NCI-H2196 treated with DMSO at 0.1 percent for 48 hours (cell line): ENCODE measurements at regions not wholly inside any gene's neighbourhood (a gene's known extent, or its start where the extent isn't known, plus 50 kb on each side); places are given as distances from the start of the nearest gene placed in this dataset.
"Not testable (repeated sequence)": the region's sequence is repeated elsewhere in the genome, so short reads cannot be mapped to it uniquely, and the experiment has no call there.

Experiments used
- DNase-seq: peaks from one replicate; lab custom pipeline; 2025; ENCODE audit not compliant: unreplicated experiment; lab: John Stamatoyannopoulos, UW

DNA sequence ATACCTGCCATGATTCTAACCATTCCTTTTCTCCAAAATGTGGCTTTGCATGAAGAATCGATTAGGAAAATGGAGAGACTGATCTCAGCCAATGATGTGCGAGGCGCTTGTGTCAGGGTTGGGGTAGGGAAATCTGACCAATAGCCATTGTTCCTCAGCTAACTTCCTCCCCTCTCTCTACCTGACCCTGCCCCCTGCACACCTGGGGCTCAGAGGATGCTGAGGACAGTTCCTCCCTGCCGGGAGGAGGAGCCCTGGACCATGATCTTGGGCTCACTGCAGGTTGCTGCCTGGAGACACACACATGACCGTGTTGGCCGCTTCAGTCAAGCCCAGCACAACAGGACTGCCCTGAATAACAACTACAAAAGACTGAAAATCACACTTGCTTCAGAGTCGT, 119.8 kb upstream of the SFSWAP start:
- no peak for DNase-seq

DNA sequence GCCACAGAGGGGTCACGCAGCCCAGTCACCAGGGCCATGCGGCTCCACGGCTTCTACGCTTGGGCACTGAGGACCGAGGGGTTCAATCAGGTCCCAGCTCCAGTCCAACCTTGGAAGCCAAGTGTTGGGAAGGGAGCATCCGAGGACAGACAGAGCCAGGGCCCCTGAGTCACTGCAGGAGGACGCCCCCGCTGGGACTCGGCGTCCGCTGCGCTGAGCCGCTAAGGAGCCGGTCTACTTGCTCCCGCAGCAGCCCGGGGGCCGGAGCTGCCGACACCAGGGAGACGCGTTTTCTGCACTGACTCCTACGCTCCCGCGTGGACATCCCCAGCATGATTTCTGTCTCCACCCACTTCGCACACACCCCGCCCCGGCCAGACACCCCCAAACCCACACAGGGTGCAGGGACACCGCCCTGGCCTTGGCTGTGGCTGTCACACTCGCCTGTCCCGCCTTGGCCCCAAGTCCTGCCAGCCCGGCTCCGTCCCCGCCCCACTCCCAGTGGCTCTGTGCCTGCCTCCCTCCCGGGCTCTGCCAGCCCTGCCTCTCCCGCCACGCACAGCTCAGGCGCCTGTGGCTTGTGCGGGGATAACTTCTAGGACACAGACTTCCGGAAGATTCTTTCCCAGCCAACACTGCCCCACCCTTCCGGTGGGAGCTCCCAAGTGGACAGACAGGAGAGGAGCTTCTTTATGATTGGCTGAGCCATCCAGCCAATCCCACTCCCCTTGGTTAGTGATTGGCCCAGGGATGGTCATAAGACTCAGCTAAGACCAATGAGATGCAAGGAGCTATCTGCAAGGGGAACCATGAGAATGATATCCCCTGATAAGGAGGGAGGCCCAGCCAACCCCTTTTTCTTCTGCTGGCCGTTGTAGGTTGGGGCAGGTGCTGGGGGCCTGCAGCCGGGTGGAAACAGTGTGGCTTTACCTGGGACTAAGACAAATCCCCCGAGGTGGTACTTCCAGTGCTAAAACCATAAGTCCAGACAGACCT, 118.9 kb upstream of the SFSWAP start:
- no peak for DNase-seq

DNA sequence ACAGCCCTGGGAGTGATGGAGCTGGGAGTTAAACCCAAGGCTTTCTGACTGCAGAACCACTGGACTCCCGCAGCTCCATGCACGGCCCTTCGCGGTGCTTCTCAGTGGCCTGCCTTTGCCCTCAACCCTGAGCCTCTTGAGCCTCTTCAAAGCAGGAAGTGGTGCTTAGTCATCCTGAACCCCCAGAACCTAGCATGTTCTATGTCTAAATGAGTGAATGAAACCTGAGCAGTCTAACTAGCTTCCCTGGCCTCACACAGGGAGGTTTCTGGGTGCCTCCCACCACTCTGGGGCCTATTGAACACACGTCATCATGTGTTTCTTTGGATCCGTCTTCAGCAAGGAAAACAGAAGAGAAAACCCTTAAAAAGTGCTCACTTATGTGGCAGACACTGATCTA, 117.9 kb upstream of the SFSWAP start:
- no peak for DNase-seq

DNA sequence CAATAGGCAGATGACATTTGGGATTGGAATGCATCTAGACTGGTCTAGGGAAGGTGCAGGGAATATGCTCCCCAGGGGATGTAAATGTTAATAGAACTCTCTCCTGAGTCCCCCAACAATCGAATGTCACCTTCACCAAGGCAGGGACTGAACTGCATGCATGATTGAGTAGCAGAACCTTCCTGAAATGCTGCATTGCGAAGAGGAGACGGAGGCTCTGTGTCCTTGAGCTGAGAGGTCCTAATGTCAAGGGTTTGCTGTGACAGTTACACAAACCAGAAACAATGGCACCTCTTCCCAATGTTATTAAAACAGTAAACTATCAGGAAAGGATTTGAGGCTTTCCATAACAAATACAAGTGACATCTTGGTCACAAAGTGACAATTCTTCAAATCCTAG, 117.5 kb upstream of the SFSWAP start:
- DNase-seq, result no peak

DNA sequence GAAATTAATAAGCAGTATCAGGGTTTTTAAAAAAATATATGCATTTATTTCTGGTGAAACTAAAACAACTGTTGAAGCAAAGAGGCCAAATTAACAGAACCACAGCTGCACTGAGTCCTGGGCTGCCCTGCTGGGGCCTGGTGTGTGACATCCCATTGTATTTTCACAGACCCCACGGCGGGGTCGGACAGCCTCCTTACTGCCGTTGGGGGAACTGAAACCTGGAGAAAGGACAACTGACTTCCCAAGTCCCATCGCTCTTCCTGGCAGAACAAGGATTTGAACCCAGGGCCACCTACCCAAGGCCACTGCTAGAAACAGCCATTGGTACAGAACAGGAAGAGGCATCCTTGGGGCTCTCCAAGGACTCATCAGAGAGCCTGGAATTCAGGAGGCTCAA, 114.8 kb upstream of the SFSWAP start:
- no peak for DNase-seq

DNA sequence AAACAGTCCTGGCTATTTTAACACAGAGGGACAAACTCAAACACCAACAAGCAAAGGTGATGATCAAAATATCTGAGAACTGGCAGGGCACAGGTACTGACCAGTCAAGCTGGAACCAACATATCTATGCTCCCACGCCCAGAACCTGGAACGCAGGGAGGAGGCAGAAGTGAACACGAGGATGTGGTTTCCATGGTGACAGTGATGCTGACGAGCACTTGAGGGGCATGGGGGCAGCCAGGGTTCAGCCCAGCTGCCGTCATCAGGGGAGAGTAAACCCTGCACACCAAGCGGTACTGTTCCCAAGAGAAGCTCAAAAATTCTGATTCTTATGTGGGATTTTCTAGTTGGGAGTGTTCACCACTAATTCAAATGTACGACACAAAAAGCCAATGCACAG, 113.6 kb upstream of the SFSWAP start:
- no peak for DNase-seq

DNA sequence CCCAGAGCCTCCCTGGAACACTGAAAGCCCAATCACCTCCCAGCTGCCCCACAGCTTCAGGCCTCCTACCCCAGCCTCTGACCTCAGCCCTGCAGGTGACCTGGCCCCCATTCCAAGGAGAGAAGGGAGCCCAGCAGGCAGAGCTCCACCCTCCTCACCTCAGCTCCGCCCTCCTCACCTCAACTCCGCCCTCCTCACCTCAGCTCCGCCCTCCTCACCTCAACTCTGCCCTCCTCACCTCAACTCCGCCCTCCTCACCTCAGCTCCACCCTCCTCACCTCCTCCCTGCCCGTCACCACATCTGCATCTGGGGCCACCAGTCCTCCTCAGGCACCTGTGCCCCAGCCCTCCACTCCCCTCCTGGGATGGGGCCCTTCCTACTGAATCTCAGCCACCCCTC, 112.2 kb upstream of the SFSWAP start:
- DNase-seq, result no peak

DNA sequence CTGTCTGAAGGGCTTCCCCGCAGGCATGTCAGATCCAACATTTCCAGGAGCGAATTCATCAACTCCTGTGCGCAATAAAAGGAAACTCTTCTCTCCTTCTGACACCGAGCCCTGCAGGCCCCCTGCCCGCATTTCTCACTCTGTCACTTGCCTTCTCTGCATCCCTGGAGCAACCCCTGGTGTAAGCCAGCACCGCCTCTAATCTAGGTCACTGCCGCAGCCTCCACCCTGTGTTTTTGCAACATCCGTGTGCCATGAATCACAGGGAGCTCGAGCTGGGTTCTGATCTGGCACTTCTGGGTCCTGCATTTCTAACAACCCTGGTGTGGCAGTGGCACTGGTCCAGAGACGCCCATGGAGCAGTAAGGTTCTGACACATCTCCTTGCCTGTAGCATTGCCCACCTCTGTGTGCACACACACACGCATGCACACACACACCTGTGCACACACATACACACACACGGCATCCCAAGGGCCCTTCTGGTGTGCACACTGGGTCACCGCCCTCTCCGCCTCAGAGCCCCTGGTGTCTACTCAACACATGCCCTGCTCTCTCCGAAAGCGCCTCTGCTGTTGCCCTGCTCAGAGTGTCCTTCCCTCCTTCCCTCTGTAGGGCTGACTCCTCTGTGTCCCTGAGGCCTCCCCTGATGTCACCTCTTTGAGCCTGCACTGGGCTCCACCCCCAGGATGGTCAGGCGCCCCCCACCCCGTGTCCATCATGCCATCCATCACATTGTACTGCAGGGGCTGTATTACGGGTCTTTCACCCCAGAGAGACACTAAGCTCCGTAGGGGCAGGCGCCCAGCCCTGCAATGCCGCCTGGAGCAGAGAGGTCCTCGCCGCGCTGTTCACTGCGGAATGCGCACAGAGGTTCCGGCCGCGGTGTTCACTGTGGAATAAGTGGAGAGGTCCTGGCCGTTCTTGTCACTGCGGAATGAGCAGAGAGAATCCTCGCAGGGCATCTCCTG, 111.4 kb upstream of the SFSWAP start:
- no peak for DNase-seq

DNA sequence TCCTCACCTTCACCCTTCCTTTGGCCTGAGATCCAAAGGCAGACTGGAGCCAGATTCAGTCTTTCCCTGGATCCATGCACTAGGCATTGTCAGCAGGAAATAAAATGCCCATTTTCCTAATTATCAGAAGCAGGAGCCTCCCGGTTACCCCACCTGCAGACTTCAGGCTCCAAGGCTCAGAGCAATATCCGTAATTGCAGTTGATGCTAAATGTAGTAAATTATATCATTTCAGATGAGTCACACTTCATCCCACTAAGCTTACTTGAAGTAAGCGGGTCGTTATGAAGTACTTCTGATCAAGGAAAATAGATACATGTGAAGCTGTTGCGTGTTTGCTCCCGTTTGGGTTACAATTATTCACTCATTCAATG, 110.7 kb upstream of the SFSWAP start:
- no peak for DNase-seq

DNA sequence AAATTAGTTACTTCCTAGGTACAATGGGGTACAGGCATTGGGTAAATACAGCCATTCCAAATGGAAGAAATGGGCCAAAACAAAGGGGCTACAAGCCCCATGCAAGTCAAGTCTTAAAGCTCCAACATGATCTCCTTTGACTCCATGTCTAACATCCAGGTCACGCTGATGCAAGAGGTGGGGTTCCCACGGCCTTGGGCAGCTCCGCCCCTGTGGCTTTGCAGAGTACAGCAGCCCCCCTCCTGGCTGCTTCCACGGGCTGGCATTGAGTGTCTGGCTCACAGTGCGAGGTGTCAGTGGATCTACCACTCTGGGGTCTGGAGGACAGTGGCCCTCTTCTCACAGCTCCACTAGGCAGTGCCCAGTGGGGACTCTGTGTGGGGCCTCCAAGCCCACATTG, 109.4 kb upstream of the SFSWAP start:
- DNase-seq, result not testable (repeated sequence)

DNA sequence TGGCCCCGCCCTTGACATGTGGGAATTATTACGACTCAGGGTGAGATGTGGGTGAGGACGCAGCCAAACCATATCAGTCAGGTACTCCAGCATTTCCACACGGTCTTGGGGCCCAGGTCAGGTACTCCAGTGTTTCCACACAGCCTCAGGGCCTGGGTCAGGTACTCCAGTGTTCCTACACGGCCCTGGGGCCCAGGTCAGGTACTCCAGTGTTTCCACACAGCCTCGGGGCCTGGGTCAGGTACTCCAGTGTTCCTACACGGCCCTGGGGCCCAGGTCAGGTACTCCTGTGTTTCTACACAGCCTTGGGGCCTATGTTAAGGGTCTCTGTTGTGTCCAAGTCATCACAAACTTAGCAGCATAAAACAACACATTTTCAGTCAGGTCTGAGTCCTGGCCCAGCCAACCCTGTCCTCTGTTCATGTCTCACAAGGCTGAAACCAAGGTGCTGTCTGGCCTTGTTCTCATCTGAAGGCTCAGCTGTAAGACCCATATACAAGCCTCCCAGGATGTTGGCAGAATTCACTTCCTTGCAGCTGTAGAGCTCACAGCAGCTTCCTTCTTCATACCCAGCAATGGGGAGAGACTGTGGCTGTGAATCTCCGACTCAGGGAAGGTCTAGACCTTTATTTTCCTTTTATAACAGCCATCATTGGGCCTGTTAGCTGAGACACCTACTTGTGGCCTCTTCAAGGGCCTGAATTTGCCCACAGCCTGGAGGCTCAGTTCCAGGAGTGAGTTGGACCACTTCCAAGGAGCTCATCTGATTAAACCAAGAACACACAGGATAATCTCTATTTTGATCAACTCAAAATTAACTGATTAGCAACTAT, 107.6 kb upstream of the SFSWAP start:
- peak; percentile 4 for DNase-seq

DNA sequence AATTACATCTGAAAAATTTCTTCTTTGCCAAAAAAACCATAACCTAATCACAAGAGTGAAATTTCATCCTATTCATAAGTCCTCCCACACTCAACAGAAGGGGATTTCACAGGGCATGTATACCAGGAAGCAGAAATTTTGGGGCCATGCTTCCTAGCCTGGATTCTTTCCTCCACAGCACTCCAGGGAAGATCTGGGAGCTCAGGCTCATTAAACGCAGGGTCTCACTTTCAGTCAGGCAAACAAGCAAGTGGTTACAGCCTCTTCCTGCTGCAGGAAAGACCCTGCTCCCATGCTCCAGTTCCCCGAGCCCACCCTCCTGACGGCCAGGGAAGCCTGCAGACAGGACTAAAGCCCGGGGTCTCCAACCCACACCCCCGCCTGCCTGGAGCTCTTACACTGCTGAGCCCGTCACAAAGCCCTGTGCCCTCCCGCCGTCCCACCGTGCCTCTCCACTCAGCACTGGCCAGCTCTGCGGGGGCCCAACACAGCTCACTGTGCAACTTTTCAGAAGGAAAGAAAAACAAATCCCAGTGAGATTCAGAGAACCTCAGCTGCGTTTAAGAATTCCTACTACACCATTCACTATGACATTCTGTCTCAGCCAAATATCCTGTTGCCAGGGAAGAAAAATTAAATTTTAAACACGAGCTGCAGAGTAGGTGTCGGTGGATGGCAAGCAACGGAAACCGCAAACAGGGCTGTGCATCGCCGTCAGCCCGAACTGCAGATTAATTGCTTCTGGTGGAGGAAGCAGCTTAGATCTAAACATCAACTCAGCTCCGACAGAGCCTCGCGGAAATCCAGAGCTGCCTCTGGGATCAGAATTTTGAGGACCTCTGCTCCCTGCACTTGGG, 106.7 kb upstream of the SFSWAP start:
- DNase-seq, result no peak

DNA sequence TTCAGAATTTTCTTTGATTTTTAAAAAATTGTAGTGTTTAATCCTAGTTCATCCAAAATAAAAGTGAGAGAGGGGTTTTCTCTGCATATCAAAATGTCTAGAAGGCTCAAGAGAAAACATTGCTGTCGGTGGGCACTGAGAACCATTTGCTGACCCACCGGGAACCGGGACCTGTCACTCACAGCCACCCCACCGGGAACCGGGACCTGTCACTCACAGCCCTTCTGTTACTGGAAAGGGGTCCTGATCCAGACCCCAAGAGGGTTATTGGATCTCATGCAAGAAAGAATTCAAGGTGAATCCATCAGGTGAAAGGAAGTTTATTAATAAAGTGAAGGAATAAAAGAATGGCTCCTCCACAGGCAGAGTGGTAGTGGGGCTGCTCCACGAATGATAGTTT, 106.0 kb upstream of the SFSWAP start:
- no peak for DNase-seq

DNA sequence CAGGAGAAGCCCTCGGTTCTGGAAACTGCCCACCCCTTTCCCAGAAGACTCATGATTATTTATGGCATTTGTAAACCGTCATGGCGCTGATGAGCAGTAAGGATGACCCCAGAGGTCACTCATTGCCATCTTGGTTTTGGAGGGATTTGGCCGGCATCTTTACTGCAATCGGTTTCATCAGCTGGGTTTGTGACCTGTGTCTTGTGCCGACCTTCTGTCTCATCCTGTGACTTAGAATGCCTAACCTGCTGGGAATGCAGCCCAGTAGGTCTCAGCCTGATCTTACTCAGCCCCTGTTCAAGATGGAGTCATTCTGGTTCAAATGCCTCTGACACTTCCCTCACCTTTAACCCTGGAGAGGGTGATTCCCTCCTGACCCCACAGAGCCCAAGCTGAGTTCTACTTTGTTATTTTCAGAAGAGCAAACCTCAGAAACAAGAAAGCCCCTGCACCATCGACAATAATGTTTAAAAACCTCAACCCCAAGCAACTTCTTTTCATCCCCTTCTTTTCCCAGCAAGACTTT, 105.5 kb upstream of the SFSWAP start:
- no peak for DNase-seq

DNA sequence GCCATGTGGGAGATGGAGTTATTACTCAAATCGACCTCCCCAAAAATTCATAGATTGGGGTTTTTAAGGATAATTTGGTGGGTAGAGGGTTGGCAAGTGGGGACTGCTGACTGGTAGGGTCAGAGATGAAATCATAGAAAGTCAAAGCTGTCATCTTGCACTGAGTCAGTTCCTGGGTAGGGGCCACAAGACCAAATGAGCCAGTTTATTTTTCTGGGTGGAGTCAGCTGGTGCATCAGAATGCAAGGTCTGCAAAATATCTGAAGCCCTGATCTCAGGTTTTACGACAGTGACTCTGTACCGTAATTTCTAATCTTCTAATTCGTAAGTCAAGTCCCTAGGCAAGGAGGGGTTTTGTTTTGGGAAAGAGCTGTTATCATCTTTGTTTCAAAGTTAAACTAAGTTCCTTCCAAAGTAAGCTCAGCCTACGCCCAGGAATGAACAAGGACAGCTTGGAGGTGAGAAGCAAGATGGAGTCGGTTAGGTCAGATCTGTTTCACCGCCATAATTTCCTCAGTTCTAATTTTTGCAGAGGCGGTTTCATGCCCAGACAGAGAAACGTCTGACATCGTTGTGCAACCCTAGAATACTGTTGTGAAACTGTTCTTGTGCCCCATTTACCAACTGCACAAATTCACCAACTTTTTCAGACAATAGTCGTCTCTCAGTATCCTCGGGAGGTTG, 104.5 kb upstream of the SFSWAP start:
- no peak for DNase-seq

DNA sequence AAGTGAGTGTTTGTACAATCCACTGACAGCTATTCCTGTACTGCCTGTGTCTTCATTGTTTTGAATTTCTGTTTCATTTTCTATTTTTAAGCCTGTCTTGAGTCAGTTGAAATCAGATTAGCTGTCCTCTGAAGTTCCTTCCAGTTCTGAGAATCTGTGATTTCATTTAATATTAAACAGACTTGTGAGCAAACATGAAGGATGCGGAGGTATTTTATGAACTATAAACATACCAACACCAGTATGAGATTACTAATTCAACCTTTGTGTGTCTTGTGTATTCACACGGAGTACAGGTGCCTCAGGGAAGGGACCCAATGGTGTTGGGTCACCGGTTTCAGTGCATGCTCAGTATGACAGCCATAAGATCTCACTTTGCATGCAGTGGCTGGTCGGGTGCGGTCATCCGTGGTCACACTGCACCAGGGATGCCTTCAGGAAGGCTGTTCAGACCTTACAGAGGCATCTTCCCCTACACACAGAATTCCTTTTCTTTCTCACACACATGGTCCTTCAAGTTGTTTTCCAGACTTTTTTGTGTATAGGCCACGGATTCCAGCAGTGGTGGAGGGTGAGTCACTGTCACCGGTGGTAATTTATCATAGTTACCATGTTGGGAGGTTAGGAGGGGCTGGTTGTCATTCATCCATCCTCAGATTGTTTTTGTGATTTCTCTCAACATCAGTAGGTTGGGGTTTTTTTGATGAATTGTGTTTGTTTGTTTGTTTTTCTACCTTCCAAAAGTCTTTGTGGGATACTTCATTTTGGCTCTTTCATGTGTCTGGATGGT, 103.0 kb upstream of the SFSWAP start:
- no peak for DNase-seq

DNA sequence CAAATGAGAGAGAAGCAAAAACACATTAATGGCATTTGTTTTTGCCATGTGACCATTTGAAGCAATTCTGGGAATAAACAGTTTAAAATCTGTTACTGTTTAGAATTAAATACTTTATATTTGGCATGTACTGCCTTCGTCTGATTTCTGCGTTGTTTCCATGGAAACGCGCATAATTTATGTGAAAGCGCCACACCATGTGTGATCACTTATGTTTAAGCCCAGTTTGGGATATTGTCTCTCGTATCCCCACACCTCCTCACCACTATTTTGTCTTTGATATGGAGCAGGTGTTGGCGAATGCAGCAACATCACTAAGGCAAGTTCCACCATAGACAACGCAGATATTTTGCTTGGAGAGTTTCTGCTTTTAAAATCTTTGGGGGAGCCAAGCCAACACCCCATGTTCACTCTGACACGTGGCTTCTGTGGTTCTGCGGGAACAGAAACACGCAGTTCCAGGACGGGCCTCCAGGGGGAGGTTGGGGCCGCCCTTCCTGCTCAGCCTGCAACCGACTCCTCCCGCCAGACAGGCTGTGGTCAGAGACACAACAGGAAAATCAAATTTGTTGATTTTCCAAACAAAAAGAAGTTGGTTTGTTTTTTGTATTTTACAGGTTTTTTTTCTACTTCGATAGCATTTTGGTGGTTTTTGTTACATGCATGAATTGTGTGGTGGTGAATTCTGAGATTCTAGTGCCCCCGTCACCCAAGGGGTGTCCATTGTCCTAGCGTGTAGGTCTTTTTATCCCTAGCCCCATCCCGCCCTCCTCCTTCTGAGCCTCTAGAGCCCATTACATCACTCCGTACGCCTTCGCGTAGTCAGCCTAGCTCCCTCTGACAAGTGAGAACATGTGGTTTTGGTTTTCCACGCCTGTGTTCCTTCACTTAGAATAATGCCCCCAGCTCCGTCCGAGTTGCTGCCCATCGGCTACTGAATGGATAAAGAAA, 101.9 kb upstream of the SFSWAP start:
- DNase-seq, result no peak
